HCT116 (cell line): ENCODE measurements at regions not wholly inside any gene's neighbourhood (a gene's known extent, or its start where the extent isn't known, plus 50 kb on each side); places are given as distances from the start of the nearest gene placed in this dataset.

Experiments
- ATAC-seq: fragments of 200-7000 bp; cut with Tn5 transposase; 2 replicates; pipeline ENCODE4 v1.9.1; 2020; ENCODE audit warnings: mild to moderate bottlenecking, moderate library complexity
- BruUV-seq: library from RNA; stranded (reverse); fragments of 400-500 nt; replicated peaks from 2 replicates; lab custom pipeline; 2021; lab: Mats Ljungman, UMichigan
- CTCF ChIA-PET: fragments of 300-600 bp; sonication (Branson Sonifier 250); formaldehyde crosslinking; loops from one replicate; lab custom pipeline; 2021; ENCODE audit warnings: antibody characterized with exemption; lab: Charles Lee
- POLR2A ChIA-PET: fragments of 300-600, 350-600 bp; sonication (Branson Sonifier 250); formaldehyde crosslinking; loops from one replicate; lab custom pipeline; 2021; ENCODE audit warnings: antibody characterized with exemption; lab: Charles Lee
- RAD21 ChIA-PET, 2 experiments: fragments of 300-600 bp; sonication (Branson Sonifier 250); formaldehyde crosslinking; loops; one replicate each; lab custom pipeline; 2023; ENCODE audit warnings: low total read pairs in 2 of 2; ENCODE audit not compliant: uncharacterized antibody in 2 of 2, unreplicated experiment in 2 of 2, low non-redundant PET in 1 of 2; lab: Charles Lee
- DNase-seq: peaks from one replicate; pipeline ENCODE4 v3.0.0-alpha.2; 2010; ENCODE audit warnings: low read depth, low spot score
- H2AFZ ChIP-seq: fragments of 200-600 bp; shearing (Covaris generic), sonication (generic); 2 replicates; pipeline ENCODE4 v1.6.1; 2017; ENCODE audit warnings: low read depth, mixed run types, mixed read lengths, antibody characterized with exemption, low read length; ENCODE audit not compliant: poor library complexity, severe bottlenecking
- H3K27ac ChIP-seq: 2 replicates; pipeline ENCODE4 v1.5.1; 2012; ENCODE audit warnings: low read depth, low read length
- H3K27me3 ChIP-seq: fragments of 200-600 bp; sonication (generic); 2 replicates; pipeline ENCODE4 v1.6.1; 2016; ENCODE audit warnings: mixed run types, low read length, mixed read lengths; ENCODE audit not compliant: insufficient read depth
- H3K36me3 ChIP-seq, 2 experiments: fragments of 200-500 bp in 1 of 2; fragments of 200-600 bp in 1 of 2; sonication (Bioruptor generic) in 1 of 2; sonication (generic) in 1 of 2; 2 replicates each; pipeline versions ENCODE4 v1.5.1 to v1.6.1; 2014 to 2016; ENCODE audit warnings: low read length in 2 of 2, inconsistent platforms in 1 of 2, mixed read lengths in 1 of 2, mixed run types in 1 of 2; ENCODE audit not compliant: insufficient read depth in 2 of 2, control insufficient read depth in 1 of 2
- H3K4me1 ChIP-seq, 2 experiments: fragments of 200-600 bp in 1 of 2; sonication (generic) in 1 of 2; 2 replicates each; pipeline versions ENCODE4 v1.5.1 to v1.6.1; 2012 to 2017; ENCODE audit warnings: low read length in 2 of 2, inconsistent platforms in 1 of 2, mild to moderate bottlenecking in 1 of 2, mixed read lengths in 1 of 2, mixed run types in 1 of 2, moderate library complexity in 1 of 2; ENCODE audit not compliant: insufficient read depth in 2 of 2, control insufficient read depth in 1 of 2
- H3K4me2 ChIP-seq: fragments of 200-600 bp; sonication (generic); 2 replicates; pipeline ENCODE4 v1.6.1; 2017; ENCODE audit warnings: mixed run types, low read length, mixed read lengths
- H3K4me3 ChIP-seq, 2 experiments: fragments of 200-600 bp in 1 of 2; sonication (generic) in 1 of 2; replicated peaks in 1 of 2; 2 replicates each; pipeline ENCODE4 v1.5.1; 2011 to 2016; ENCODE audit warnings: low read length in 2 of 2, control low read depth in 1 of 2, low read depth in 1 of 2, mild to moderate bottlenecking in 1 of 2, mixed read lengths in 1 of 2, mixed run types in 1 of 2
- H3K79me2 ChIP-seq: fragments of 200-600 bp; sonication (generic); 2 replicates; pipeline ENCODE4 v1.6.1; 2017; ENCODE audit warnings: mild to moderate bottlenecking, mixed run types, low read length, moderate library complexity, mixed read lengths; ENCODE audit not compliant: insufficient read depth
- H3K9ac ChIP-seq: fragments of 200-600 bp; sonication (generic); 2 replicates; pipeline ENCODE4 v1.6.1; 2016; ENCODE audit warnings: low read length, mixed read lengths
- H3K9me2 ChIP-seq: fragments of 200-600 bp; sonication (generic), shearing (Covaris generic); 2 replicates; pipeline ENCODE4 v1.6.1; 2017; ENCODE audit warnings: mixed run types, mild to moderate bottlenecking, moderate library complexity; ENCODE audit not compliant: insufficient read depth
- H3K9me3 ChIP-seq, 2 experiments: fragments of 200-500 bp in 1 of 2; fragments of 200-600 bp in 1 of 2; sonication (Bioruptor generic) in 1 of 2; sonication (generic) in 1 of 2; 2 replicates each; pipeline ENCODE4 v1.6.1; 2014 to 2017; ENCODE audit warnings: low read length in 2 of 2, mixed read lengths in 2 of 2, inconsistent platforms in 1 of 2, low read depth in 1 of 2, mild to moderate bottlenecking in 1 of 2, mixed run types in 1 of 2, moderate library complexity in 1 of 2; ENCODE audit not compliant: control insufficient read depth in 1 of 2, insufficient read depth in 1 of 2
- H4K20me1 ChIP-seq: fragments of 200-600 bp; sonication (generic), shearing (Covaris generic); 2 replicates; pipeline ENCODE4 v1.6.1; 2017; ENCODE audit warnings: mixed run types, mild to moderate bottlenecking, moderate library complexity; ENCODE audit not compliant: insufficient read depth
- CTCF ChIP-seq, 3 experiments: fragments of 200-600 bp in 1 of 3; sonication (generic) in 1 of 3; IDR thresholded peaks in 2 of 3; conservative IDR thresholded peaks in 1 of 3; 2 replicates each; pipeline ENCODE4 v1.5.1; 2012 to 2017; ENCODE audit warnings: low read depth in 2 of 3, low read length in 2 of 3, antibody characterized with exemption in 1 of 3, borderline replicate concordance in 1 of 3, control low read depth in 1 of 3, mild to moderate bottlenecking in 1 of 3, mixed read lengths in 1 of 3, mixed run types in 1 of 3, moderate library complexity in 1 of 3; ENCODE audit not compliant: insufficient read depth in 1 of 3
- EGR1 ChIP-seq: IDR thresholded peaks from 2 replicates; pipeline ENCODE4 v1.6.1; 2012; ENCODE audit warnings: low read depth
- ELF1 ChIP-seq: IDR thresholded peaks from 2 replicates; pipeline ENCODE4 v1.6.1; 2012; ENCODE audit warnings: low read depth, borderline replicate concordance
- EZH2phosphoT487 ChIP-seq: fragments of 200-600 bp; IDR thresholded peaks from 2 replicates; pipeline ENCODE4 v1.6.1; 2018; ENCODE audit warnings: antibody characterized with exemption, borderline replicate concordance
- FOSL1 ChIP-seq: IDR thresholded peaks from 2 replicates; pipeline ENCODE4 v1.6.1; 2012; ENCODE audit warnings: low read depth
- MAX ChIP-seq: IDR thresholded peaks from 2 replicates; pipeline ENCODE4 v1.6.1; 2012
- POLR2A ChIP-seq: IDR thresholded peaks from 2 replicates; pipeline ENCODE4 v1.7.0; 2011; ENCODE audit warnings: borderline replicate concordance; ENCODE audit not compliant: insufficient read depth, insufficient read length; ENCODE audit errors: extremely low read depth
- SP1 ChIP-seq: IDR thresholded peaks from 2 replicates; pipeline ENCODE4 v1.6.1; 2012; ENCODE audit warnings: low read depth
- YY1 ChIP-seq: IDR thresholded peaks from 2 replicates; pipeline ENCODE4 v1.6.1; 2011; ENCODE audit warnings: low read length, low read depth, moderate library complexity, mild to moderate bottlenecking; ENCODE audit not compliant: insufficient replicate concordance; ENCODE audit errors: extremely low read depth
- ZBTB33 ChIP-seq: IDR thresholded peaks from 2 replicates; pipeline ENCODE4 v1.6.1; 2011; ENCODE audit warnings: mild to moderate bottlenecking, low read length, moderate library complexity; ENCODE audit not compliant: insufficient replicate concordance; ENCODE audit errors: extremely low read depth
- ZFX ChIP-seq: fragments of 450-650 bp; IDR thresholded peaks from 2 replicates; pipeline ENCODE4 v1.6.1; 2017
- ZNF274 ChIP-seq: fragments of 200-500 bp; sonication (Bioruptor generic); IDR thresholded peaks from 2 replicates; pipeline ENCODE4 v1.6.1; 2014; ENCODE audit warnings: mild to moderate bottlenecking, low read depth, low read length, inconsistent platforms
- intact Hi-C: fragments of 100-400 bp; cut with micrococcal nuclease; formaldehyde crosslinking; loops from 2 replicates; pipeline ENCODE4 v1.10.0; 2022

- Histone ChIP-seq H2AFZ (no peak overlapping the region), H3K4me2 (no peak overlapping the region), H3K4me1 (no peaks in the 10 kb centered on the region), H3K4me3 (no peak overlapping the region), H4K20me1 (no peaks in the 10 kb centered on the region), H3K9me2 (no peaks in the 10 kb centered on the region), H3K27me3 (no peaks in the 10 kb centered on the region), H3K79me2 (no peaks in the 10 kb centered on the region), H3K9me3 (peaks cover 9 to 42% of the 10 kb centered on the region in 2 experiments; a peak in 2 of 4 replicates), H3K27ac (no peak overlapping the region), H3K9ac (no peak overlapping the region), H3K36me3 (no peaks in the 10 kb centered on the region)
- intact Hi-C loops: no loop called here
- no TSS peak for BruUV-seq
- no peak for TF ChIP-seq ZFX
- TF ChIP-seq ELF1: no peak
- TF ChIP-seq SP1: no peak
- TF ChIP-seq FOSL1: no peak
- no peak for TF ChIP-seq EGR1
- TF ChIP-seq ZNF274: no peak
- no peak for TF ChIP-seq YY1
- TF ChIP-seq ZBTB33: no peak
- no peak for TF ChIP-seq CTCF (IDR thresholded peaks at IDR 0.05 in 2 of 3, conservative IDR thresholded peaks at IDR 0.05 in 1 of 3; ENCODE audit: borderline replicate concordance in 1 of 3, insufficient read depth in 1 of 3, low read depth in 2 of 3, low read length in 2 of 3)
- no peak for TF ChIP-seq EZH2phosphoT487
- TF ChIP-seq MAX: no peak
- no peak for TF ChIP-seq POLR2A
- DNase-seq (no peak), ATAC-seq (no peak)
- CTCF ChIA-PET: no interaction called here
- RAD21 ChIA-PET: no interaction called here
- POLR2A ChIA-PET: no interaction called here
Measured at GRCh38 chr3:76812649-76813242, 227.2 kb upstream of the ROBO2 start.
